Cardiac fibroblast (primary cell): ENCODE measurements at regions not wholly inside any gene's neighbourhood (a gene's known extent, or its start where the extent isn't known, plus 50 kb on each side); places are given as distances from the start of the nearest gene placed in this dataset.

Experiments used
- DNase-seq, 2 donors: peaks; one replicate each; pipeline versions ENCODE4 v3.0.0 to v3.0.0-alpha.2; 2010; ENCODE audit warnings: low read depth in 2 of 2
- H3K4me3 ChIP-seq, 2 donors: replicated peaks in 1 of 2; 1 replicate in 1 of 2; 2 replicates in 1 of 2; pipeline ENCODE4 v1.5.1; 2011; ENCODE audit warnings: low read depth in 2 of 2, low read length in 2 of 2, mild to moderate bottlenecking in 2 of 2, moderate library complexity in 1 of 2
- CTCF ChIP-seq: IDR thresholded peaks from one replicate; pipeline ENCODE4 v1.5.1; 2011; ENCODE audit warnings: low read depth, mild to moderate bottlenecking, low read length, inconsistent platforms

GRCh38 chr18:47436871-47437270 is 185.4 kb upstream of the SKOR2 start:
- no peak overlapping the region for H3K4me3 ChIP-seq
- TF ChIP-seq CTCF: no peak
- no peak for DNase-seq

GRCh38 chr18:47434214-47434746 is 182.8 kb upstream of the SKOR2 start:
- no peak for DNase-seq
- no peak for TF ChIP-seq CTCF
- H3K4me3 ChIP-seq: no peak overlapping the region

- no peak for DNase-seq
- no peak for TF ChIP-seq CTCF
- no peak overlapping the region for H3K4me3 ChIP-seq
Observed at GRCh38 chr18:47427923-47428637, 176.6 kb upstream of the SKOR2 start.

- no peak for DNase-seq
- H3K4me3 ChIP-seq: no peak overlapping the region
- no peak for TF ChIP-seq CTCF
Observed at GRCh38 chr18:47427072-47427471, 175.6 kb upstream of the SKOR2 start.

GRCh38 chr18:47425365-47425764 is 173.9 kb upstream of the SKOR2 start:
- no peak for TF ChIP-seq CTCF
- no peak overlapping the region for H3K4me3 ChIP-seq
- DNase-seq: no peak

- no peak for TF ChIP-seq CTCF
Observed at GRCh38 chr18:47422524-47422923, 171.1 kb upstream of the SKOR2 start.

GRCh38 chr18:47420130-47420529 is 168.7 kb upstream of the SKOR2 start:
- H3K4me3 ChIP-seq: no peak overlapping the region
- no peak for TF ChIP-seq CTCF
- no peak for DNase-seq

More at GRCh38 chr18:47422524-47422923, 171.1 kb upstream of the SKOR2 start:
- DNase-seq: peak in 1 of 2 donors; percentile 22
- no peak overlapping the region for H3K4me3 ChIP-seq
